Neural progenitor cell (in vitro differentiated cells): ENCODE measurements at regions not wholly inside any gene's neighbourhood (a gene's known extent, or its start where the extent isn't known, plus 50 kb on each side); places are given as distances from the start of the nearest gene placed in this dataset.

Source experiments
- DNase-seq: peaks from one replicate; pipeline ENCODE4 v3.0.0-alpha.2; 2016; ENCODE audit warnings: low spot score
- H2AFZ ChIP-seq: fragments of 200-600 bp; sonication (generic); replicated peaks from 2 replicates; pipeline ENCODE4 v1.6.1; 2016; ENCODE audit warnings: antibody characterized with exemption
- H3F3A ChIP-seq: fragments of 200-600 bp; sonication (generic); 2 replicates; pipeline ENCODE4 v1.6.1; 2016; ENCODE audit warnings: antibody characterized with exemption, low read depth
- H3K27ac ChIP-seq: fragments of 200-600 bp; sonication (generic); 2 replicates; pipeline ENCODE4 v1.5.1; 2016; ENCODE audit warnings: mild to moderate bottlenecking
- H3K27me3 ChIP-seq: fragments of 200-600 bp; sonication (generic); 2 replicates; pipeline ENCODE4 v1.6.1; 2016; ENCODE audit warnings: mild to moderate bottlenecking, moderate library complexity
- H3K36me3 ChIP-seq: fragments of 200-600 bp; sonication (generic); 2 replicates; pipeline ENCODE4 v1.5.1; 2016
- H3K4me1 ChIP-seq: fragments of 200-600 bp; sonication (generic); 2 replicates; pipeline ENCODE4 v1.6.1; 2016; ENCODE audit warnings: mixed run types
- H3K4me2 ChIP-seq: fragments of 200-600 bp; sonication (generic); 2 replicates; pipeline ENCODE4 v1.6.1; 2016
- H3K4me3 ChIP-seq: fragments of 200-600 bp; sonication (generic); 2 replicates; pipeline ENCODE4 v1.5.1; 2016
- H3K79me2 ChIP-seq: fragments of 200-600 bp; sonication (generic); 2 replicates; pipeline ENCODE4 v1.6.1; 2016; ENCODE audit warnings: low read depth
- H3K9ac ChIP-seq: fragments of 200-600 bp; sonication (generic); 2 replicates; pipeline ENCODE4 v1.6.1; 2016
- H3K9me3 ChIP-seq: fragments of 200-600 bp; sonication (generic); 2 replicates; pipeline ENCODE4 v1.5.1; 2016; ENCODE audit warnings: low read depth
- H4K20me1 ChIP-seq: fragments of 200-600 bp; sonication (generic); 2 replicates; pipeline ENCODE4 v1.6.1; 2016; ENCODE audit warnings: low read depth
- H3K27ac Mint-ChIP-seq: 3 replicates; pipeline ENCODE4 v1.8.0; 2021; ENCODE audit warnings: mixed read lengths
- H3K27me3 Mint-ChIP-seq: 2 replicates; pipeline ENCODE4 v1.8.0; 2022; ENCODE audit warnings: low read depth, mild to moderate bottlenecking, inconsistent platforms, moderate library complexity, mixed read lengths; ENCODE audit not compliant: insufficient read depth
- H3K36me3 Mint-ChIP-seq: 3 replicates; pipeline ENCODE4 v1.8.0; 2021; ENCODE audit warnings: mixed read lengths
- H3K4me1 Mint-ChIP-seq: 3 replicates; pipeline ENCODE4 v1.8.0; 2021; ENCODE audit warnings: mixed read lengths
- H3K4me3 Mint-ChIP-seq: 3 replicates; pipeline ENCODE4 v1.8.0; 2021; ENCODE audit warnings: mild to moderate bottlenecking, moderate library complexity, mixed read lengths
- H3K9me3 Mint-ChIP-seq: 3 replicates; pipeline ENCODE4 v1.8.0; 2020; ENCODE audit warnings: mixed read lengths
- CTCF ChIP-seq: fragments of 200-600 bp; sonication (generic); IDR thresholded peaks from 2 replicates; pipeline ENCODE4 v1.5.1; 2017; ENCODE audit warnings: antibody characterized with exemption, mild to moderate bottlenecking
- EZH2 ChIP-seq: fragments of 200-600 bp; sonication (generic); IDR thresholded peaks from 2 replicates; pipeline ENCODE4 v1.6.1; 2017; ENCODE audit warnings: antibody characterized with exemption, mild to moderate bottlenecking, moderate library complexity
- EZH2phosphoT487 ChIP-seq: fragments of 200-600 bp; sonication (generic); IDR thresholded peaks from 2 replicates; pipeline ENCODE4 v1.6.1; 2017; ENCODE audit warnings: antibody characterized with exemption

DNA sequence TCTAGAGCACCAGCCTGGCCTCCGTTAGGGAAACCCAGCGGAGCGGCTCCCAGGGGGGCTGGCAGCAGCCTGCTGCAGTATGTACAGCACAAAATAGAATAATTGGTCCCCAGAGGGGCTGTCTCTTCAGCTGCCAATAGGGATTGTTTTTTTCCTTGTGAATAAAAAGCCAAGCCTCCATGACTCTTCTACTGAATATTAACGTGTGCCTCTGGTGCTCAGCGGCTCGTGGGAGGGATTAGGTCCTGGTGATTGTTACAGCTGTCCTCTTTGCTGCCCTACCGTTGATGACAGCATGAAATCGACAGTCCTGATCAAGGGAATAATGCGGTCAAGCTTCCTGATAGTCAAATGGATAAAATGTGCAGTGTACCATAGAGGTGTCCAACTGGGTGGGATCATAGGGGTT is 190.7 kb upstream of the RUNX1 start:
- Mint-ChIP-seq H3K4me1 (peaks cover 19% of the 10 kb centered on the region), H3K36me3 (peaks cover 5% of the 10 kb centered on the region), H3K27me3 (peaks cover 50% of the 10 kb centered on the region), H3K4me3 (peak overlapping the region; percentile 30), H3K27ac (no peak overlapping the region), H3K9me3 (peaks cover 27% of the 10 kb centered on the region)
- H3K9ac ChIP-seq, result no peak overlapping the region
- no peaks in the 10 kb centered on the region for H3K79me2 ChIP-seq
- H4K20me1 ChIP-seq, result no peaks in the 10 kb centered on the region
- peaks cover 6% of the 10 kb centered on the region for H3F3A ChIP-seq
- no peaks in the 10 kb centered on the region for H3K9me3 ChIP-seq
- H3K27me3 ChIP-seq, result no peaks in the 10 kb centered on the region
- peak overlapping the region; percentile 42 for H3K4me2 ChIP-seq
- peak; percentile 41 for DNase-seq
- no peak overlapping the region for H3K27ac ChIP-seq
- no peak overlapping the region for H2AFZ ChIP-seq
- no peaks in the 10 kb centered on the region for H3K36me3 ChIP-seq
- peaks cover 9% of the 10 kb centered on the region for H3K4me1 ChIP-seq
- TF ChIP-seq EZH2 (no peak), EZH2phosphoT487 (no peak), CTCF (no peak)
- no peak overlapping the region for H3K4me3 ChIP-seq

DNA sequence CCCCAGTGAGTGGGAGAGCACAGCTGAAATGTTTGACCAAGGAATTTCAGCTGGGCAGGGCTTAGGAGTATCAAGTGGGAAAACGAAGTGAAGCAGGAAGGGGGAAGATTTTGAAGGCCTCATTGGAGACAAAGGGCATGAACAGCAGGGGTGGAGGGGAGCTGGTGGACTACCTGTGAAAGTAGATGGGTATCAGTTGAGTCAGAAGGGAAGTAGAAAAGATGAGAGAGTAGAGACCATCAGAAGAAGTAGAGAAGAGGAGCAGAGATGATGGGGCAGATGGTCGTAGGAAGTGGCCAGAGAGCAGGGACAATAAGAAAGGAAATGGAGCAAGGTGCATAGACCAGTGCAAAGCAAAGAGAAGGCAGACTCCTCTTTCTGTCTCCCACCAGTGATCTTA is 189.0 kb upstream of the RUNX1 start:
- Mint-ChIP-seq H3K4me3 (no peak overlapping the region), H3K9me3 (peaks cover 28% of the 10 kb centered on the region), H3K4me1 (peaks cover 19% of the 10 kb centered on the region), H3K36me3 (peaks cover 5% of the 10 kb centered on the region), H3K27me3 (peaks cover 52% of the 10 kb centered on the region), H3K27ac (no peak overlapping the region)
- H3K9ac ChIP-seq, result no peak overlapping the region
- no peak overlapping the region for H3K27ac ChIP-seq
- H3K4me2 ChIP-seq, result no peak overlapping the region
- H3K27me3 ChIP-seq, result no peaks in the 10 kb centered on the region
- DNase-seq, result no peak
- no peak for TF ChIP-seq CTCF
- no peak for TF ChIP-seq EZH2phosphoT487
- TF ChIP-seq EZH2, result no peak
- no peaks in the 10 kb centered on the region for H3K9me3 ChIP-seq
- H3K36me3 ChIP-seq, result no peaks in the 10 kb centered on the region
- no peaks in the 10 kb centered on the region for H3K79me2 ChIP-seq
- H4K20me1 ChIP-seq, result no peaks in the 10 kb centered on the region
- no peak overlapping the region for H2AFZ ChIP-seq
- peaks cover 6% of the 10 kb centered on the region for H3F3A ChIP-seq
- no peak overlapping the region for H3K4me3 ChIP-seq
- H3K4me1 ChIP-seq, result peaks cover 9% of the 10 kb centered on the region

- peaks cover 9% of the 10 kb centered on the region for H3K4me1 ChIP-seq
- no peak overlapping the region for H3K9ac ChIP-seq
- no peak for DNase-seq
- peaks cover 54% of the 10 kb centered on the region for H3K27me3 Mint-ChIP-seq
- peaks cover 5% of the 10 kb centered on the region for H3K36me3 Mint-ChIP-seq
- no peak overlapping the region for H3K27ac ChIP-seq
- H3F3A ChIP-seq, result peaks cover 6% of the 10 kb centered on the region
- TF ChIP-seq EZH2, result no peak
- no peak for TF ChIP-seq CTCF
- TF ChIP-seq EZH2phosphoT487, result no peak
- peaks cover 28% of the 10 kb centered on the region for H3K9me3 Mint-ChIP-seq
- peaks cover 24% of the 10 kb centered on the region for H3K4me1 Mint-ChIP-seq
- H3K36me3 ChIP-seq, result no peaks in the 10 kb centered on the region
- peak overlapping the region; percentile 17 for H3K4me3 Mint-ChIP-seq
- no peak overlapping the region for H3K27ac Mint-ChIP-seq
- no peaks in the 10 kb centered on the region for H3K9me3 ChIP-seq
- no peak overlapping the region for H3K4me3 ChIP-seq
- no peaks in the 10 kb centered on the region for H3K79me2 ChIP-seq
- H3K27me3 ChIP-seq, result no peaks in the 10 kb centered on the region
- no peaks in the 10 kb centered on the region for H4K20me1 ChIP-seq
- no peak overlapping the region for H3K4me2 ChIP-seq
- no peak overlapping the region for H2AFZ ChIP-seq
These were observed 188.2 kb upstream of the RUNX1 start for GRCh38 chr21:35237287-35237686.
